ENCODE measurements at regions not wholly inside any gene's neighbourhood (a gene's known extent, or its start where the extent isn't known, plus 50 kb on each side); places are given as distances from the start of the nearest gene placed in this dataset.
A peak's percentile ranks its signal among the peaks of the same experiment; 100 is the strongest.

GRCh38 chr20:50369225-50370035 lies 140.8 kb upstream of the PTPN1 start:
- DNase-seq (ENCODE audit: low spot score) (peak; percentile 82), ATAC-seq (peak; percentile 80)

DNA sequence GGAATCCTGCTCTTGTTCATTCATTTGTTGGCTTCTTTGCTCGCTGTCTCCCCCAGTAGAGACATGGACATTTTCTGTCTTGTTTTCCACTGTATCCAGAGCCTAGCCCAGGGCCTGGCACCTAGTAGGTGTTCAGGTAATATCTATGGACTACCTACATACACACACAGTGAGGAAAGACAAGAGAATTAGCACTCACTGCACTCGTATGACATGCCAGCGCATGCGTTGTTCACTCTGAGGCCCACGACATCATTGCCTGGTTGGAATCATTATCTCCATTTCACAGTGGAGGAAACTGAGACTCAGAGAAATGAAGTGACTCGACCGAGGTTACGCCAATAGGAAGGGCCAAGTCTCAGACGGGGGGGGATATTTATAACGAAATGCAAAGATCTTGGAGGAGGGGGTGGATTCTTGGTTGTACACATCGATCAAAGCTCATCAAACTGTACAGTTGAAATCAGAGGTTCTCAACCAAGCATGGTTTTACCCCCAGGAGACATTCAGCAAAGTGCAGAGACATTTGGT lies 140.1 kb upstream of the PTPN1 start:
- no peak for DNase-seq (ENCODE audit: low spot score)
- ATAC-seq: no peak

DNA sequence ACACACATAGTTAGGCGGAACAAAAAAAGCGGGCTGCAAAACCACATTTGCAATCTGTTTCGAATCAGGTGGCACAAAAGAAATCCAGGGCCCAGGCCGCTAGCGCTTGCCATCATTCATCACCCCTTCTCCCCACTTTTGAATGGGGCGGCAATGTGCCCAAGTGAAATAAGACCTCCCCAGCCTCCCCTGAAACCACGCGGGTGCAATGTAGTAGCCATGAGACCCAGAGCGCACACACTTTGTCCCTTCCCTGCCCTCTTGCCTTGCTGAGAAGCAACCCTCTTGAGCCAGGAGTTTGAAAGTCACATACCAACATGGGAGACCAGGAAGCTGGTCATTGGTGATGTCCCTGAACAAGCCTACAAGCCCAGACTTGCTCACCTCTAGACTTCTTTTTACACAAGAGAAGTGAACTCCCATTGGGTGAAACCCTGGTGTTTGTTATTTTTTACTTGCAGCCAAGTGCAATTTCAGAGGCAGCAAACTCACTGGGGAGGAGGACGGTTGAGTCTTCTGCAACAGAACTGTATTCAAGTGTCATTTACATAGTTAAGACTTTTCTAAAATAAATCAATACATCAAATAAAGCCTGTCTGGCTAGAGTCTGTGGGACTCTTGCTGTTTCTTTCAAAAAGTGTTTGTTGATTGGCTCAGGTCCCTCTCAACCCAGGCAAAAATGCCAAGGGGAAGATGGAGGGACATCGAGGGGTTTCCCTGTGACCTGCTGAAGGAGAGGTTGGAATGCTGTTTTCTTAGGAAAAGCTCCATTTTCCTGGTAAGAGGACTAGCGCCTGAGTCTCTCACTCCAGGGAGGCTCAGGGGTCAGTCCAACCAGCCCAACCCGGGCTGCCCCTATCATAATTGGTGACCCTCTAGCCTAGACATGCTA lies 138.1 kb upstream of the PTPN1 start:
- DNase-seq (ENCODE audit: low spot score) (no peak), ATAC-seq (peak; percentile 16)

DNA sequence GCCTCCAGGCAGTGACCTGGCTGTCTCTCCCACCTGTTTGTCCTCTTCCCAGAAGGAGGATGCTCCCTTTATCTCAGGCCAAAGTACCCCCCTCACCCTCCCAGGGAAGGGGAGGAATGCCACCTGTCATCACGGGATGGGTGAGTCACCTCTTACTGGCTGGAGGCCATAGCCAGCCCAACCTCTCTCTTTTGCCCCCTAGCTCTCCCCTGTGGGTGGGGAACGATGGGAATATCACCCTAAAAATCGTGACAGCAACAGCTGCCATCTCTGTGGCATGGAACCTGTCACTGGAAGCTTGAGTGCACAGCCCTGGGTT lies 137.5 kb upstream of the PTPN1 start:
- DNase-seq (ENCODE audit: low spot score) (no peak), ATAC-seq (no peak)

- DNase-seq (ENCODE audit: low spot score) (no peak), ATAC-seq (no peak)
These were observed 136.4 kb upstream of the PTPN1 start for GRCh38 chr20:50373674-50374286.

DNA sequence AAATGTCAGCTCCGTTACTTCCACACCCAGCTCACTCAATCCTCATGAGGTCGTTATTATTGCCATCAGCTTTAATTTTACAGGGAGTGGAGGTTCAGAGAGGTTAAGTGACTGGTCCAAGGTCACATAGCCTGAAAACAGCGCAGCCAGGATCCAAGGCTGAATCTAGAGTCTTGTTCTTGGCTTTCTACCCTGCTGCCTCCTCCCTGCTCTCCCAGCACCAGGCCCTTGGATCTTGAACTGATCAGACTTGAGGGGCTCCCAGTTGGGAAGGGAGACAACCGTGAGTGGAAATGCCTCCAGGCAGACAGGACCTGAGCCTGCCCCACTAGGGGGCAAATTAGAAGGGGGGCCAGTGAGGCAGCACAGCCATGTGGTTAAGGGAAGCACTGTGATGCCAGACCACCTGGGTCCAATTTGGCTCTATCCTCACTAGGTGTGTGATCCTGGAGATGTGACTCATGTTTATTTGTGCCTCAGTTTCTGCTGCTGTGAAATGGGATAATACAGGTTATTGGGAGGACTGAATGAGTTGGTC lies 135.6 kb upstream of the PTPN1 start:
- ATAC-seq: no peak
- DNase-seq (ENCODE audit: low spot score): no peak

- DNase-seq (ENCODE audit: low spot score) (no peak), ATAC-seq (no peak)
These were observed 133.8 kb upstream of the PTPN1 start for GRCh38 chr20:50376179-50376887.

DNA sequence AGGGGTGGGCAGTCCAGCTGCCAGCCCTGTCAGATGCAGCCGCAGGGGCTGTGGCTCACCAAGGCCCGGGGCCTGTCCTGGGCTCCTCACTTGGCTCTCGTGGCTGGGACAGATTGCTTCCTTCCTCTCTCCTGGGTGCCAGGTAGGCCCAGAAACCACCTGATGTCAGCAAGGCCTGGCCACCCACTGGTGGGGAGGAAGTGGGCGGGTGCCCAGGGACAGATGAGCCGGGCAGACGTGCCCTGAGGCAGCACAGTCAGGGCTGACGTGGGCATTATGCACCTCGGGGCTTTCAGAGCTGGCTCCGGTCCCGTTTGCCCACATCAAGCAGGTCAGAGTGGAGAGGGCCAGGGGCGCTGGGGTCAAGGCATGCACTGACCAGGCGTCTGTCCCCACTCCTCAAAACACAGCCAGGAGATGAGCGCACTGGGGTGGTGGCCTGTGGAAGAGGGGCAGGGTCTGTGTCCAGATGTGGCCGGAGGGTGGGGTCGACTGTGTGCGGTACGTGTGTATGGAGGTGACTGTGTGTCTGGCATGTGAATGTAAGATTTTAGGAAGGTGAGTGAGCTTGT lies 133.2 kb upstream of the PTPN1 start:
- no peak for ATAC-seq
- no peak for DNase-seq (ENCODE audit: low spot score)

DNA sequence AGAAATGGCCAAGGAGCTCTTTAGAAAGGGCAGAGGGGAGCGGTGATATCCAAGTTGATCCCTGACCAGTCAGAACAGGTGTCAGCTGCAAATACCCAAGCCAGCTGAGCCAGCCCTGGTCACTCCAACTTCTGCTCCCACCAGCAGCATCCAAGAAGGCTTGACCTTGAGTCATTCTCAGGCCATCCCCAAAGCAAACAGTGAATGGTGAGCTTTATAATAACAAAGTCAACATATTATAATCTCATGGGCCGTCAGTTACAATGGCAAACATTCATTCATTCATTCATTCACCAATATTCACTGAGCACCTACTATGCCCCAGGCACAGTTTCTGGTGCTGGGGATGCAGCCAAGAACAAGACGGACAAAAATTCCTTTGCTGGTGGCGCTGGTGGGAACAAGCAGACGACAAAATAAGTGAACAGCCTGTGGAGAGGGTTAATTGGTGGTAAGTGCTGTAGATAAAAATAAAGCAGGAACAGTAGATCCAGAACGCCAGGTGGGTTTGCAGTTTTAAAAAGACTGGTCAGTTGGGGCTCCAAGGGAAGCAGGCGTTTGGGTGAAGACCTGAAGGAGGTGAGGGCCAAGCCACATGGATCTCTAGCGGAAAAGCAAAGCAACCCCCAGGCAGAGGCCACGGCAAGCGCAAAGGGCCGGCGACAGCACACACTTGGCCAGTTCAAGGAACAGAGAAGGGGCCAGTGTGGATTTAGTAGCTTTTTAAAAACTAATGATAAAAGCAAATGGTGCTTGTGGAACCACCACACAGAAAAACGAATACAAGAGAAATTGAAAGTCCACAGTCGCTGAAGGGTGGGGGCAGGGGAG lies 131.8 kb upstream of the PTPN1 start:
- ATAC-seq: no peak
- DNase-seq (ENCODE audit: low spot score): no peak

DNA sequence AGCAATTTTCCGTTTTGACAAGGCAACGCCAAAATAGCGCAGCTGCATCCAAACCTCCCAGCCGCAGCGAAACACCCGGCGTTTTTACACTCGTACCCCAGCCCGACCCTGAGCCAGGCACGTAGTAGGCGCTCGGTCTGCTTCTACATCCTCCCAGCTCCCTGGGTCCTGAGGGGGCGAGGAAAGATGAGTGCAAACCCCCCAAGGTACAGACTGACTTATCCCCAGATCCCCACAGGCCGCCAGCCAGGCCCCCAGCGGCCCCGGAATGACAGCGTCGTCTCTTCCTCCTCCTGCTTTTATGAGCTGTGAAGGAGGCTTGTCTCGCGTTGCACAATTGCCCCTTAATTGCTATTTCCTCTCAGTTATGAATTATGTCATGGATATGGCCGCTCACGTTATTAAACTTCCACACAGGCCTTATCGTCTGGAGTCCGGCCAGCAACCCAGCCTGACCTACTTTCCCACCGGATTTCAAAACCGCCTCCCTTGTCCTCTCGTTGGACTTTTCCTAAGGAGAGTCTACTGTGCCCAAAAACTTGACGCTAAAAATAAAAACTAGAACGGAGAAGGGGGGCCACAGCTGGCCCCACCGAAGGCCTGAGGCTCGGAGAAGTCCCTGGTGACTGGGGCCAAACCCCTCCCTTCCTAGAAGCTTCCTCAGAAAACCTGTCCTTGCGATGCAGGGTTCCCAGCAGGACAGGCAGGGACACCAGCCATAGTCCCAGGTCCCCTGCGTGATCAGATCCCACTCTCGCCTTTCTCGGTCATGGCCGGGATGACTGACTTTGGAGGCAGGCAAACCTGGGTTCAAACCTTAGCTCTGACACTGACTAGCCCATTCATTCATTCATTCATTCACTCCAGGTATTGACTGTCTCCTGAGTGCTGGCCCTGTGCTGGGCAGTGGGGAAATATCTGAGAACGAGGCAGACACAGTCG lies 130.9 kb upstream of the PTPN1 start:
- peak; percentile 71 for ATAC-seq
- peak; percentile 88 for DNase-seq (ENCODE audit: low spot score)

- ATAC-seq: no peak
- no peak for DNase-seq (ENCODE audit: low spot score)
These were observed 130.0 kb upstream of the PTPN1 start for GRCh38 chr20:50379991-50380696.

DNA sequence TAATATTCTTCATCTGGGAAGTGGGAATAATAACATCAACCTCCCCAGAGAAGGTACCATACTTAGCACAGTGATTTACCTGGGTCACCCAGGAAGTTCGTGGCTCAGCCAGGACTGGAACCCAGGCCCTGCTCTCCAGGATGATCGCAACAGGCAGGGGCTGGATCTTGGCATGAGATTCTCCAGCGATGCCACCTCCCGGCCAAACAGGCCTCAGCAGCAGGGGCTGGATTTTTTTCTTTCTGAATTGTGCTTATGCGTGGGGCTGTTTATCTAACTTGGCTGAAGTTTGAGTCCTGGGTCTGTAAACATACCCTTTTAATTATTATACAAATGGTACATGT lies 129.5 kb upstream of the PTPN1 start:
- DNase-seq (ENCODE audit: low spot score): no peak
- ATAC-seq: peak; percentile 67

DNA sequence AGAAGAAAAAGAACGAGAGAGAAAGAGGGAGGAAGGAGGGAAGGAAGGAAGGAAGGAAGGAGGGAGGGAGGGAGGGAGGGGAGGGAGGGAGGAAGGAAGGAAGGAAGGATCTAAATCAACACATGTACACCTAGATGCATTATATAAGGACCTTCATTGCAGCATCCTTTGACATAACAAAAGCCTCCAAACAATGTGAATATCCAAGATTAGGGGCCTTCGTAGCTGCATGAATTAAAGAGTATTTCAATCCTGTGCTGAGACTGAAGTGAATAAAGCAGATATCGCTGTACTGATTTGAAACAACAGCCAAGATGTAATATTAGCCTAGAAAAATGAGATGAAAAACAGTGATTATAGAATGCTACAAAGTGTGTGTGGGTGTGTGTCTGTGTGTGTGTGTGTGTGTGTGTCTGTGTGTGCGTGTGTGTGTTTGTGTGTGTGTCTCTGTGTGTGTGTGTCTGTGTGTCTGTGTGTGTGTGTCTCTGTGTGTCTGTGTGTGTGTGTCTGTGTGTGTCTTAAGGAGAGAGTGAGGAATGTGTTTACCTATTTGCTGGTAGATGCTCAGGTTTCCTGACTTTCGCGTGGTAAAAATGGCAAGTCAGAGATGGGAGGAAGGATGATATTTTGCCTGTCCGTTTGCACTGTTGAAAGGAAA lies 129.0 kb upstream of the PTPN1 start:
- no peak for DNase-seq (ENCODE audit: low spot score)

DNA sequence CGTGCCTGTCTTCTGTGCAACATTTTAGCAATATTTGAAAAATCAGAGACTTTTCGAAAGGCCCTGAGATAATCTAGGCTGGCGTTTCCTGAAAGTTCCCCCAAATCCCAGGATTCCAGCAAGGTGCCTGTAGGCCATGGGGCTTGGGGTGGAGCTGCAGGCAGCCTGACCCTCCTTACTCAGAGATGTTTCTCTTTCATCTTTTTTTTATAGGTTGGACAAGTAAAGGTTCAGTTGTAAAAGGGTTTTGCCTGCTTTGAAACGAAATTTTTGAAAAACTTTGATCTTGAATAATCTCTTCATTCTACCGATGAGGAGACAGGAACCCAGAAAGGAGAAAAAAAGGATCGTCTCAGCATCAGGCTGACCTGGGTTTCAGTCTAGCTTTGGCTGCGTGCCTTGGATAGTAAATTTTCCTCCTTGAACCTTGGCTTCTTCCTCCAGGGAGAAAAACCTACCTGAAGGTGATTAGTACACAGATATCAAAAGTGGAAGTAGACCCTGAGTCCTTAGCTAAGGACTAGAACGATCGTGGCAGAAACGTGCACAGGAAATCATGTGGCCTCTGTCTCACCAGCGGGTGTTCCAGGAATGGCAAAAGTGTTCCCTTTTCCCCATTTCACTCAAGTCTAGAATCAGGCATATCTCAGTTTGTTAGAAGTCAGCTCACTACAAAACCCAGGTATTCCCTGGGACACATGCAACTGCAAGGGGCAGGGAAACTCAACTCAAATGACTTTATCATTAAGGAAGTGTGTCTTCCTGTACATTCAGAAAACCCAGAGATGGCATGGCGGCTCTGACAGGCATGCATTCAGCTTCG lies 128.2 kb upstream of the PTPN1 start:
- ATAC-seq (no peak), DNase-seq (ENCODE audit: low spot score) (no peak)

More for the DNA sequence above, 129.0 kb upstream of the PTPN1 start:
- no peak for ATAC-seq

- DNase-seq (ENCODE audit: low spot score): no peak
- ATAC-seq: no peak
These were observed 124.2 kb upstream of the PTPN1 start for GRCh38 chr20:50385733-50386640.
